Stimulated activated CD4-positive, alpha-beta T cell treated with anti-CD3 and anti-CD28 coated beads, TNF-alpha, amount 100 ng/mL, for 48 hours (primary cell): ENCODE measurements at regions not wholly inside any gene's neighbourhood (a gene's known extent, or its start where the extent isn't known, plus 50 kb on each side); places are given as distances from the start of the nearest gene placed in this dataset.

Experiments
- DNase-seq, 3 donors: peaks; one replicate each; pipeline ENCODE4 v3.0.0-alpha.2; 2020; ENCODE audit warnings: low read depth in 3 of 3

DNA sequence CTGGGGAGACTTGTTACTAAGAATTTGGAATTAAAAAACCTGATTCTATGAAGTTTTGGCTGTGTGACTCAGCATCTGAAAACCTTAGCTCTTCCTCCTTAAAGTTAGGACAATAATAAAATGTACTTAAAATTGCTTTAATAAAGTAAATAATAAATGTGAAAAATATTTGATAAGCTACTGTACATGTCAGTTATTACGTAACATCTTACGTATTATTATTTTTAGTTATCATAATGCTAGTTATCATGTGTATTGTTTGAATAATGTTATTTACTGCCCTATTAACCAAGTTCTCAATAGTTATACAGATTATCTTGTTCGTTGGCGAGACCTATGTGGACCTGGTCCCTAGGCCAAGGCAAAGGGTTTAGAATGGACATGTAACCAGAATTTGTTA, 449.2 kb upstream of the ADGRL3 start:
- DNase-seq = no peak

DNA sequence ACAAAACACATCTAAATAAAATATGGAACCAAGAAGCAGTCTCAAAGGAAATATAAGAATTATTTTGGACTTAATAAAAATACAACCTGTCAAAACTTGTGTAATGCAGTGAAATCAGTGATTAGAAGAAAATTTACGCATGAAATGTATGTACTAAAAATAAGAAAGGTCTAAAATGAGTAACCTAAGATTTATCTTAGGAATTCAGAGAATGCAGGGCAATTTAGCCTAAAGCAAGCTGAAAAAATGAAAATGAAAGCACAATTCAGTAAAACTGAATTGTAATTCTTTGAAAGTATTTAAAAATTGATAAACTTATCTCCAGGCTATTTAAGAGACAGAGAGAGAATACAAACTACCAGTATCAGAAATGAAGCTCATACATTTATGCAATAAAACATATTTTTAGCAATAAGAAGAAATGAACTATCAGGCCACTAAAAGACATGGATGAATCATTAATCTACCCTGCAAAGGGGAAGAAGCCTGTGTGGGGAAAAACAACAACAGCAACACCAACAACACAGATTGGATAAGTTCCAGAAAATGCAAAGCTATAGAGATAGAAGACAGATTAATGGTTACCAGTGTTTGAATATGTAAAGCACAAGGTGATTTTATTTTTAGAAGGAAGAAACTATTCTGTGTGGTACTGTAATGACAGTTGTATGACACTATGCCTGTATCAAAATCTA, 442.0 kb upstream of the ADGRL3 start:
- no peak for DNase-seq

GRCh38 chr4:60759518-60760245, 440.4 kb upstream of the ADGRL3 start:
- no peak for DNase-seq

DNA sequence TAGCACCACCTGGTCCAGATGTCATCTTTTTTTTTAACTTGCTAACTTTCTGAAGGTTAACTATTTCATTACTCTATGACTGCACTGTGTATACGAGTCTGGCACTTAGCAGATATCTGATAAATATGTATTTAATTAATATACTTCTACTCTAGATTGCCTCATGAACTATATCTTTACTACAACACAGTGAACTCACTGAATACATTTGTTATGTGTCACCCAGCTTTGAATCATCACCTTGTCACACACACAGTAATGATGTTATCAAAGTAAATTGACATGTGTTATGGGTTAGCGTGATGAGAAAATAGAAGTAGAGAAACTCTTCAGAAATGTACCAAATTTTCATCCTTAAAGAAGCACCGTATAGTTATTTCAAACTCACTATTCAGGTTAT, 419.3 kb upstream of the ADGRL3 start:
- no peak for DNase-seq

GRCh38 chr4:60790608-60791007, 409.5 kb upstream of the ADGRL3 start:
- no peak for DNase-seq

DNA sequence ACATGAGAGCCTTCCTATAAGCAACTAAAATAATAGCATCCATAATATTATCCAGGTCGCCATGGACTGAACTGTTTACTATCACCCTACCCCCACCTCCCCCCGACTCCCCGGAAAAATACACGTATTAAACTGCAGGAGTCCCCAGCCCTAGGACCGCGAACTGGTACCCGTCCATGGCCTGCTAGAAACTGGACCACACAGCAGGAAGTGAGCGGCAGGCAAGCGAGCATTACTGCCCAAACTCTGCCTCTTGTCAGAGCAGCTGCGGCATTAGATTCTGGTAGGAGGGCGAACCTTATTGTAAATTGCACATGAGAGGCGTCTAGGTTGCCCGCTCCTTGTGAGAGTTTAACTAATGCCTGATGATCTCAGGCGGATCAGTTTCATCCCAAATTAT, 405.8 kb upstream of the ADGRL3 start:
- no peak for DNase-seq

DNA sequence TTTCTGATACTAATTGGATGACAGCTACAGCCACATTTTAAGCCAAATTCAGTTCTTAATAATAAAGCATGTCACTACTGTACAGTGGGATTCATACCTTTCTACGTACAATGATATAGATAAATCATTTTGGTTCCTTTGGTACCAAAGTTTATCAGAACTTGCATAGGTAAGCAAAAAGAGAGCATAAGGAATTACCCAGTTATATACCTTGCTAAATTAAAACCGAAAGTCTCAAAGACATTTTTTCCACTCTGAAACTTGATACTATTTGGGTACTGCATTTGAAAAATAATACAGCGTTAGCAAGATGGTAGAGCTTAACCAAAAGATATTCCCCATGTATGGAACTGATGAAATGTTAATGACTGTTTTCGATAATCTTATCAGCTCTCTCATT, 400.9 kb upstream of the ADGRL3 start:
- DNase-seq = no peak

DNA sequence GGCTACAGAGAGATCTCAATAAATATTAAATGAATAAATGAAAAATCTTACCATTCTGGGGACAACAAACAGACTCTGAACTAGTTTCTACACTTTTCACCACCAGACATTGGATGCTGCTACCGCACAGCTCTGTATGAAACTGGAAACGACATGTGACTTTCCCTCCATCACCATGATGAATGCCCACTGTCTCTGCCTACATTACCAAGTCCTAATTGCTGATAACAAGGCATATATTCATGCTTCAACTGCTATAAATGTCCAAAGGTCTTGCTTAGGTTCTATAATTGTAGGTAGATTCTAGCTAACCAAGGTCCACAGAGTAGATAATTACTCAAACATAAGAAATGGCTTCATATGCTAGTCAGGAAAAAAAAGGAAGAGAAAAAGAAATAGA, 399.4 kb upstream of the ADGRL3 start:
- DNase-seq = no peak

DNA sequence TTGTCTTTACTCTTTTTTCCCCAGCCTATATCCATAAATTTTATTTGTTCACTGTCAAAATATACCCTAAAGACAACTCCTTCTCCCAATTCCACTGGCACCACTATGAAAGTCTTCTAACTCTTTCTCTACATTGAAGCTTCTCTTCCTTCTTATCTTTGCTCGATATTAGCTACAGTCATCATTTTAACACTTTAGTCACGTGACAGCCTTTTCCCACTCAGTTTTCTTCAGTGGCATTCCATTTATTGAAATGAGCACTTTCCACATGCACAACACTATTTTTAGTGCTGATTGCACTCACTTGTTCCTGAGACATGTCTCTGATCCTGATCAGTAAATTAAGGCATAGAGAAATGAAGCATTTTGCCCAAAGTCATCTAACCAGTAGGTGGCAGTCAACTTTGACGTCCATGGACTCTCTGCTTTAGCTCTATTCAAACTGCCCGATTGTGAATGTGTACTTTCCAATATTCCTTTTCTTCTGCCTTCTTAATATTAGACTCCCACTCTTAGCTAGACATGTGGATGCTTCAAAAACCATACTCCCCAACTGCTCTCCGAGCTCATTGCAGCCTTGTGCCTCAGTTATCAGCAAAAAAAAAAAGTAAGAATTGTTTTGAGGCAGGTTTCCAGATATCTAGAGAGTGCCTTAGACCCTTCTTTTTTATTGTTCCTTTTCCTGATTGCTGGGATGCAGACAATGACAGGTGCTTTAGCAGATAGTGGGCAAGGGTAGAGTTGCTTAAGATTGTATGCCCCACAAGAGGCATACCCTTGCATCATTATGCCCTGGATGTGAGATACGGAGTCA, 394.4 kb upstream of the ADGRL3 start:
- DNase-seq = no peak

- DNase-seq = no peak
These were observed 391.2 kb upstream of the ADGRL3 start for GRCh38 chr4:60808726-60809485.

GRCh38 chr4:60809486-60809800, 390.7 kb upstream of the ADGRL3 start:
- DNase-seq = no peak

GRCh38 chr4:60812811-60813210, 387.3 kb upstream of the ADGRL3 start:
- DNase-seq = no peak

- no peak for DNase-seq
These were observed 385.6 kb upstream of the ADGRL3 start for GRCh38 chr4:60814549-60814948.

DNA sequence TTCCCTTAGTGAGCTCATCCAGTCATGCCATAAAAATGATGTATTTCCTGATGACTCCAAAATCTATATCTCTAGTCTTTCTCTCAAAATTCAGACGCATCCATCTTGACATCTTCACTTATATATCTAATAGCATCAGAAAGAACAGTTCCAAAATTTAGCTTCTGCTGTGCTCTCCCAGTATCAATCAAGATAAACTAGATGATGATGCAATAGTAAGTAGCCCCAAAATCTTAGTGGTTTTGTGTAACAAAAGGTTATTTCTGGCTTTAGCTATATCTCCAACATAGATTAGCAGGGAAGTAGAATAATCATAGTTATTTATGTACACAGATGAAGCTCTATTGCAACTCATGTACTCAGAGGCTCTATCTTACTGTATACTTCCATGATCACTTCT, 382.5 kb upstream of the ADGRL3 start:
- no peak for DNase-seq

DNA sequence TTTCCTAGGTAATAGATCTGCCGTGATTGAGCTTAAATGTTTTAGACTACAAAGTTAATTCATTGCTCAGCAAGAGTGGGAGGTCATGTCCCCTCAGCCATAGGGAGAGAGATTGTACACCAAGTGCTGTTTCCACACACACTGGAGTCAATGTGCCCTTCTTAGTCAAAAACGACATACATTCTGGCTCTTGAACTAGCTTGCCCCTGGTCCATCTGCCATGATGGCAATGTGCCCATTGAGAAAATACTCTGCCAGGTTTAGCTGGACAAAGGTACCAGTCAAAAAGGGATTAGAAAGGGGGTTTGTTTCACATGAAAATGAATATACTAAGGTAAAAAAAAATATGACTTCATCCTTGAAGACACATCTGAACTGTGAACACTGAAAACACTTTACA, 377.1 kb upstream of the ADGRL3 start:
- DNase-seq = no peak

GRCh38 chr4:60840020-60840419, 360.1 kb upstream of the ADGRL3 start:
- DNase-seq = no peak

- DNase-seq = no peak
These were observed 353.4 kb upstream of the ADGRL3 start for GRCh38 chr4:60846678-60847077.

GRCh38 chr4:60847614-60848013, 352.5 kb upstream of the ADGRL3 start:
- DNase-seq = no peak

DNA sequence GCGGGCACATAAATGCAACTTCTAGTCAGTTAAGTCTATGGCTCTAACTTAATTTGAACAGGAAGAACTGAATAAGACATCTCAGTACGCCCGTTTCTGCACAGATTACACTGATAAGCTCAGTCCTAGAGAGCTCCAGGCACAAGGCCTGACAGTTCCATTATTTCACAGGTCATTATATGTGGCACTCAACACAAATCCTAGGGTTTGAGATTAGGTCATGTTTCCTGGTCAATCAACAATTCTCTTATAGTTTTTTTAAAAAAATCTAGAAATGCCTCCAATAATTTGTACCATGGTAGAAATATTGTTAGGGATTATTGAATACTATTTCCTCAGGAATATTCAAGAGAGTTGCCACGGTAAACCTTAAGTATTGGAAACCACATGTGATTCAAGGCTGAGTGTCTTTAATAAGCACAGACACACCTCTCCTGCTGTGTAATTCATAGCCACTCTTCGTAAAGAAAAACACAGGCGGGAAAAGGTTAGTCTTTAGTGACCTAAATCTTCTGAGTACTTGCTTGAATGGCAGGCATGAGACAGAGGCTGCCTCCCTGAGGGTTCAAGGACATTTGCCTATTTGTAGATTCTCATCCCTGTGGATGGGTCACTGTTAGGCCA, 342.9 kb upstream of the ADGRL3 start:
- DNase-seq = no peak

DNA sequence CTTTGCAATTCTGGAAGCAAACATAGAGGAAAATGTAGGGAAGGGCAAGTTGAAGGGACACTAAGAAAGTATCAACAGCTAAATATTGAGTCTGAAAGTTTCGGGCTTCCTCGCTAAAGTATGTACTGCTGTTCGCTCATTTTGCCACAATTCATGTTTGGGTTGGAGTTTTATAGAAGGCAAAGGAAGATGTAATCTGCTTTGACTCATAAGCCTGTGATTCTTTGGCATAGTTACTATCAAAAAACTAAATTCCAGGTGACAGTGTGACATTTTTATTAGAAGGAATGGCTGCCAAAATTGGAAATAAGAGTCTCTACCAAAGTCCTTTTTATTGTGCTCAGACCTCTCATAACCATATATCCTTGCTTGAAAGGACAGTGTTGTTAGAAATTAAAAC, 336.7 kb upstream of the ADGRL3 start:
- no peak for DNase-seq

DNA sequence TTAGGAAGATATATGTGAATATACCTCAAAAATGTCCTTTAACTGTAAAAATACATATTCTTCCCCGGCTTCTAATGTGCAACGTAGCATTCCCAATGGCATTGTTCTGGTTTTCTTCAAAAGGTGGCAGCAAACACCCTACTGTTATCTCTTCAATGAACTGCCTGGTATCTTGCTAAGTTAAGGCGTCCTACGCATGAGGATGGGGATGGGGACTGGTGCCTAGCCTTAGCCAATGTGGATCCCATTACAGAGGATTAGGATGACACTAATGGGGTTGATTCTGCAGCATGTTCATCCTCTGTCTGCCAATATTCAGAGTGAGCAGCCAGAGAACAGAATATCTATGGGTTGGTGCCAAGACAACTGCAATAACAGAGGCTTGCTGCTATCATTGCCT, 334.9 kb upstream of the ADGRL3 start:
- no peak for DNase-seq
